TTC549 (cell line): ENCODE measurements at regions not wholly inside any gene's neighbourhood (a gene's known extent, or its start where the extent isn't known, plus 50 kb on each side); places are given as distances from the start of the nearest gene placed in this dataset.

Experiments
- FAIRE-seq: peaks from 2 replicates; lab custom pipeline; 2012; peaks lifted over from hg19 to GRCh38; lab: Jason Lieb, UNC

DNA sequence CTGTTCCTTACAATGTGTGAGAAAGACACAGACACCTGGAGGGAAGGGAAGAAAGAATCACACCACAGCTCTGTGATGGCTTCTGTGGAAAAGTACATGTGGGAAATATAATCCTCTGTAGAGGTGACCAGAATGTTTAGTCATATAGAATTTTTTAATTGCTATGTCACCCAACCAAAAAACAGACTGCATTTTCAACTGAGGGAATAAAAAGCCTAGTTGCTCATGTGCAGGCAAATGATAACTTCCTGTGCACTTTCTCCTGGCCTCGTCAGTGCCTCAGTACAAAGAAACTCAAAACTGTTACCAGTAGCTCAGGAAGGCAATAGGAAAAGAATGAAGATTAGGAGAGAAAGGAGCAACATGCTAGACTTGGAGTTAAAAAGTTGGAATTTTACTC, 326.8 kb downstream of the OSR1 start:
- no peak for FAIRE-seq

DNA sequence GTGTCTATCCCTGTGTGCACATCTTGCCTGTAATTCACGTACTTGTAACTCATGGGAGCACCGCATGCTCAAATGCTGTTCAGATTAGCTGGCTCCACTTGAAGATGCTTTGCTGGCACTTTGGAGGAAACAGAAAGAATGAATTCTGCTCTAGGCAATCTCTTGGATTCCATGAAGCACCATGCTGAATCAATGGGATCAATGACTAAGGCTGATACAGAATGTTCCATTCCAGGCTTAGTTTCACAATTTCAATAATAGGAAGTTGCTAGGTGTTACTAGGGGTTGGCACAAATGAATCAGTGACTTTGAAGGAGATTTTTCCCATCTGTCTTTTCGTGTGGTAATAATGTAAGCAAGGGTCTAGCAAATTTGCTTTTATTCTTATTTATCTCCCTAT, 328.8 kb downstream of the OSR1 start:
- no peak for FAIRE-seq

DNA sequence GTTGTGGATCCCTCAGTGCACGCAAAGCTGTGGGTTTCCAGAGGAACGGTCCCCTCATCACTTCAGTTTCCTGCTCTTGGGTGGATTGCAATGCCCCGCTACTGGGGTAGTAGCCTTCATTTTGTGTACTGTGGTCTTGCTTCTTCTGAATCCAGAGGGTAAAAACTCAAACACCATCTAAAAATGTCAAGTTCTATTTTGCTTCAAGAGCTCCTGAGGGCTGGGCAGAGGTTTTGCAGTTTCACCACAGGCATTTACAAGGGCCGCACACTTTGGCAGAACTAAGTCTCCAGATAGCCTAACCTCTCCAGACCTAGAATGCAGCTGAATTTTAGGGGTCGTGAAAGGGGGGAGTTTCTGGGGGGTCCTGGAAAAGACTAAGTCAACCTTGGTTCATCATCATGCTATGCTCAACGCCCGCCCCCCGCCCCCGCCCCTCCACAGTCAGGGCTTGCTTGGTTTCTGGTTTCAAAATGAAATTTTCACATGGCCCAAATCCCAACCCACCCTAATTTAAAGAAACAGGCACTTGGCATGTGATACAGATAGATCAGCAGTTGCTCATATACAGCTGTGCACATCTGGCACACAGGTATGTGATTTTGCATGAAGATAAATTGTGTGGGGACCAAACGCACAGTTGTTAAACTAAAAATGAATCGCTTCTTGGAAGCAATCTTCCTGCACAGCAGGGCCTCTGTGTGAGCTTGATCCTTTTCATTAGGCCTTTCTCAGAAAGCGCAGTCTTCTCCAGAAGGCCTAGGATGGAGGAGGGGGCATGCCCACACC, 329.6 kb downstream of the OSR1 start:
- FAIRE-seq = no peak

DNA sequence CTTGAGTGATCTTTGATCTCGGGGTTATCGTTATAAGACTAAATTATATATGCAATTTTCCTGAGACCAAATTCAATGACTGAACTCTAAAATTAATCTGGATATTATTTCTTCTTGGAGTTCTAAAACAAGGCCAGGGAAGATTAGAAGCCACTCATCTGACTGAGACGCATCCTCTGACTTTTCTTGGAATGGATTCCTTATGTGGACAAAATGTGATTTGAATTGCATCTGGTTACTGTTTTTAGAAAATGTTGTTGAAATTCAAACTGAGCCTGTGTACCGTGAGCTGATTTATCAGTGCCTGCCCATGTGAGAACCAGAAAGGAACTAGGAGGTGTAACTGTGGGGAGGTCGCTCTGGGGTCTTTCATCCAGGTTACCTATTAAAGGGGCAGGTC, 330.8 kb downstream of the OSR1 start:
- no peak for FAIRE-seq

DNA sequence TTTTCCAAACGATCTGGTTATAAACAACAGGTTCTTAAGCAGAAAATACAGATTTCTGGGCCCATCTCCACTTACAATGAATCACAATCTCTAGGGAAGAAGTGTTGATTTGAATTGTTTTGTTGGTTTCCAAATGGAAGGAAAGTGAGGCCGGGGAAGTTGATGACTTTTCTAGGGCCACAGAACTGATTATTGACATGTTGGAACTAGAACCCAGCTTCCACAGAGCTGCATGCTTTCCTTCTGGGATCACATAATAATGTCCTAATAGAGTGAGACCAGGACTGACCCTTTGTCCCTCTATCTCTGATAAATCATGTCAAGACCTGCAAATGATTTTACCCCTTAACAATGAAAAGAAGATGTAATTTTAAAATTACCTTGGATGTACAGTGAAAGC, 332.2 kb downstream of the OSR1 start:
- FAIRE-seq = no peak

DNA sequence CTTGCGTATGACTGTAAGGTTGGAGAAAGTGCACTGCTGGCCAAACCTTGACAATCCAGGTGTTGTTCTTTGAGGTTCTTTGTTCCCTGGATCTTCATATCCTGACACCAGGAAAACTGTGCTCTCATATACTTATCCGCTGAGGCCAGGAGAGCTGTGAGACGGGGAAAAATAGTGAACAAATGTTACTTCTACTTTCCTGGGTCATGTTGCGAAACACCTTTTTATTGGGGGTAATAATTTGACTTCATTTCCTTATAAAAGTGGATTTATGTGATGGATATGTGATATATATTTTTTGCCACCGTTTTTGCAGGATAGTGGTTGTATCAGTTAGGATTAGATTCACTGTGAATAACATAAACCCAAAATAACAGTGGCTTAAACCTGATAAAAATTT, 336.1 kb downstream of the OSR1 start:
- FAIRE-seq = no peak

DNA sequence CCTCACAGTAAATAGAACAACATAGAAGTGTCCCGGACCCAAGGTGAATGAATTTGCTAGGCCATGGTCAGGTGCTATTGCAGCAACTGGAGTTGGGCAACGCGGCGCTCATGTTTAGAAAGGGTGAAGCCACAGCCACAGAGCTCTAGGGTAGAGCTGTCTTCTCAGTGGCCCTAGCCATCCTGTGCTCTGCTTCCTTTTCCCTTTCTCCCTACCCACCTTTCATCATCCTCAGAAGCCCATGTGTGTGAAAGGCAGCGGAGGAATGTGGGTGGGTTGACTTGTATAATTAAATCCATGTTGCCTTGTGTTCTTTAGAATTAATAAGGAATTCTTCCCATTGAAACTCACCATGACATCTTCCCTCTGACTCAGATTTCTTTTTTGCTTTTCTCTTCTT, 336.7 kb downstream of the OSR1 start:
- FAIRE-seq = no peak

DNA sequence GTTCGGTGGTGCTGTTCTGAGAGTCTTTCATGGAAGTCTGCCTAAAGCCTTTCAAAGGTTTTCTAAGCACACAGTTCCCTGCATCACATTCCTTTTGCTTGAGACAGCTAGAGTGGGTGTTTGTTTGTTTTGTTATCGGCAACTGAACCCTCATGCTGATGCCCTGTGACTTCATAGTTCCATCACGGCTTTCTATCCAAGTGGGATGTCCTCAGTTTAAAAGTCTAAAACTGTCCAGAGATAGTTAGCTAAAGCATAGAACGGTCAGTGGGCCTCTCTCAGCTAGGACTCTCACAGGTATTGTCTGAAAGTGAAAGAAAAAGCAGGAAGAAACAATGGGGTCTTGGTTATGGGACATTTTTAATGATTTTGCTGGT, 337.3 kb downstream of the OSR1 start:
- no peak for FAIRE-seq

DNA sequence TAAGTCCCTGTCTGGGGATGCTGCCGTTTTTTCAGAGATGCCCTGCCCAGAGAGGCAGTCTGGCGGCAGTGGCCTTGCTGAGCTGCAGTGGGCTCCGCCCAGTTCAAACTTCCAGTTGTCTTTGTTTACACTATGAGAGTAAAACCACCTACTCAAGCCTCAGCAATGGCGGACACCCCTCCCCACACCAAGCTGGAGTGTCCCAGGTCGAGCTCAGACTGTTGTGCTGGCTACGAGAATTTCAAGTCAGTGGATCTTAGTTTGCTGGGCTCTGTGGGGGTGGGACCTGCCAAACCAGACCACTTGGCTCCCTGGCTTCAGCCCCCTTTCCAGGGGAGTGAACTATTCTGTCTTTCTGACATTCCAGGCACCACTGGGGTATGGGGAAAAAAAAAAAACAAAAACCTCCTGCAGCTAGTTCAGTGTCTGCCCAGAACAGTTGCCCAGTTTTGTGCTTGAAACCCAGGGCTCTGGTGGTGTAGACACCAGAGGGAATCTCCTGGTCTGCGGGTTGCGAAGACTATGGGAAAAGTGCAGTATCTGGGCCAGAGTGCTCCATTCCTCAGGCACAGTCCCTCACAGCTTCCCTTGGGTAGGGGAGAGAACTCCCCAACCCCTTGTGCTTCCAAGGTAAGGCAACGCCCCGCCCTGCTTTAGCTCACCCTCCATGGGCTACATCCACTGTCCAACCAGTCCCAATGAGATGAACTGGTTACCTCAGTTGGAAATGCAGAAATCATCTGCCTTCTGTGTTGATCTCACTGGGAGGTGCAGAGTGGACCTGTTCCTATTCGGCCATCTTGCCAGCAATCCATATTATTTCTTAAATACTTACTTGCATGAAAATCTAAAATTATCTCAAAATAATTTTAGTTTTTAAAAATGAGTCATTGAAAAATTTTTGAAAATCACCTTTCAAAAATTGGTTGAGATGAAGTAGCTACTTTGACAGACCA, 338.0 kb downstream of the OSR1 start:
- no peak for FAIRE-seq

DNA sequence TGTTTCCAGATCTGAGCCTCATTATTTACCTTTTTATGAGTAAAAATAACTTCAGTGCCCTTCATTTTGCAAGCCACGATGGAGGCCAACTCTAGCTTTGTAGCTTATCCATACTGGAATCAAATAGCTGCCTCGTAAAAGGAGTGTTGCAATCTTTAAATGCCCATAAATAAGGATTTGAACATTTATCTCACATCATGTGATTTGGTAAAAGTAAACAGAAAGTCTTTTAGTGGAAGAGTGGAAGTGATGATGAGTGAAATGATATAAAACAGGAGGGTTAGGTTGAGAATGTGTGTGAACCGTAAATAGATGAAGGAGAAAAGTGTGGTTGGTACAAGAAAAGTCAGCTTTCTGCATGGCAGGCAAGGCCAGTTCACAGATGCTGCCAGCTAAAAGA, 348.9 kb downstream of the OSR1 start:
- no peak for FAIRE-seq

DNA sequence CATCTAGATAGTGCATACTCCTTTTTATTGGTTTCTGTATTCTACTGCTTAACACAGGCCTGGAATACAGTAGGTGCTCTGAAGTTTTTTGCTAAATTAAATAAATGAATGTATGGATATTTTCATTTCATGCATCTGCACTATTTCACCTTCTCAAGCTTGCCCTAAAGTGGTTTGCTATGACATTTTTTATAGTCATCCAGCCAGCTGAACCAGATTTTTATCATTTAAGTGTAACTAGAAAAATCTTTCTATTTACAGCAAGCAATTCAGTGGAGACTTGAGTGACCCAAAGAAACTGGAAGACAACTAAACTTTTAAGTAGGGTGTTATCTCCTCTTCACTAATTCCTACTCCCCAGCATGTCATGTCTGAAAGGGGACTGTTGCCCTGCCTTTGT, 354.9 kb downstream of the OSR1 start:
- no peak for FAIRE-seq

DNA sequence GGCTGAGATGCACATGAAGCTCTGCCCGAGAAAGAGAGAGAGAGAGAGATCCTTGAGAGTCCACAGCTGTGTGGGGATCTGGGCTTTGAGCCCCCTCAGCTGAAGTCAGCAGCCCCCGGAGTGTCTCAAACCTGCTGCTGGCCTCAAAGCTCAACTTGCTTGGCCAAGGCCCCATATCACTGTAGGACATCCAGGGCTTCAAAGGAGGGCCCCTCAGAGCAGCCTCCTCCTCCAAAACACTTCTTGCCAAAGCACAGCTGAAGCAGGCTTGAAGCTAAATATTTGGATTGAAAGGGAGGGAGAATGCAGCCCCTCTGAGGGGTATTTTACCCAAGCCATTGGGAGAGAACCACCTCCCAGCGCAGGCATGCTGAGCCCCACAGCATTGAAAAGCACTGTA, 357.6 kb downstream of the OSR1 start:
- no peak for FAIRE-seq

DNA sequence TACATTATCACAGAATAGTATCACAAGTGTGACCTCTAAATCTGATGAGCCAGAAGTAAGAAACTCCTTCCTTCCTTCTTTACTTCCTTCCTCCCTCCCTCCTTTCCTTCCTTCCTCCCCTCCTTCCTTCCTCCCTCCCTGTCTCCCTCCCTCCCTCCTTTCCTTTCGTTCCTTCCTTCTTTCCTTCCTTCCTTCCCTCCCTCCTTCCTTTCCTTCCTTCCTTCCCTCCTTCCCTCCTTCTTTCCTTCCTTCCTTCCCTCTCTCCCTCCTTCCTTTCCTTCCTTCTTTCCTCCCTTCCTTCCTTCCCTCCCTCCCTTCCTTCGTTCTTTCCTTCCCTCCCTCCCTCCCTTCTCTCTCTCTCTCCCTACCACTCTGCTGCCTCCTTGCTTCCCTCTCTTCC, 359.2 kb downstream of the OSR1 start:
- no peak for FAIRE-seq

DNA sequence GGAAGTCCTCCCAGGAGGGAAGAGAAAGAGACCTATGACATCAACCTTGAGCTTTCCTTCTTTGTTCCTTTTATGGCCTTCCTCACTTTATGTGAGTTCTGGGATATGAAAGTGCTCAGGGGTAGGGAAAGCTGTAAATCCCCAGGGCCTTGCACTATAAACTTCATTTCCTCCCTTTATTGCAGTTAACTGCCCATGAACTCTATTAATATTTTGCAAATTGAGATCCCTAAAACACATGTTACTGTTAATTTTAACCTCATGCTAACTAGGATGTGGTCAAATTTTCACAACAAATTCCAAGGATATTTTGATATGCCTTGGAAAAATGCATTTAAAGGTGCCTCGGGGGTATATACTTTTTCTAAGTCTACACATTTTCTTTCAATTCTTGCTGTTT, 359.9 kb downstream of the OSR1 start:
- no peak for FAIRE-seq

DNA sequence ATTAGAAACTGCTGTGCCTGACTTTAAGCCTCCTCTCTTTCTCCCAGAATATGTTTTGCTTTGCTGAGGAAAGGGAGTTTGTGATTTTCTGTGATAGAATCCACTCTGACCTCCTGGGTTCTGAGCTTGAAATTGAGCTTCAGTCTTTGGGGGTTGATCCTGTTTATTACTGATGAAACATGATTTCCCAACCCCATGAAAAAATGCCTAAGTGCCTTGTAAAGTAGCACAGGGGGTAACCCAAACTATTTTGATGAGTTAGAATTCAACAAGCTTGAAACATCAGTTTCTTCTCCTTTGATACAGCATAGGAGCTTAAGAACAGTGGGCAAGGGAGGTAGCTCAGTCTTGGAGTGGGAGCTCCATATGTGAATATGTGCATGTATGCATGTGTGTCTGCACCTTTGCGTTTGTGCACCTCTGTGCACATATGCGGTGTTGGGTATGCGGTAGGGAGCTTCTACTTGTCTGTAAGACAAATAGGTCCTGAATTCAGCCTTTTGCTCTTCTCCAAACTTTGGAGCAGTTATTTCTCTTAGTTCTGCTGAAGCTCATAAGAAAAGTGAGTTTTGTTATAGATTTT, 364.6 kb downstream of the OSR1 start:
- FAIRE-seq = no peak

DNA sequence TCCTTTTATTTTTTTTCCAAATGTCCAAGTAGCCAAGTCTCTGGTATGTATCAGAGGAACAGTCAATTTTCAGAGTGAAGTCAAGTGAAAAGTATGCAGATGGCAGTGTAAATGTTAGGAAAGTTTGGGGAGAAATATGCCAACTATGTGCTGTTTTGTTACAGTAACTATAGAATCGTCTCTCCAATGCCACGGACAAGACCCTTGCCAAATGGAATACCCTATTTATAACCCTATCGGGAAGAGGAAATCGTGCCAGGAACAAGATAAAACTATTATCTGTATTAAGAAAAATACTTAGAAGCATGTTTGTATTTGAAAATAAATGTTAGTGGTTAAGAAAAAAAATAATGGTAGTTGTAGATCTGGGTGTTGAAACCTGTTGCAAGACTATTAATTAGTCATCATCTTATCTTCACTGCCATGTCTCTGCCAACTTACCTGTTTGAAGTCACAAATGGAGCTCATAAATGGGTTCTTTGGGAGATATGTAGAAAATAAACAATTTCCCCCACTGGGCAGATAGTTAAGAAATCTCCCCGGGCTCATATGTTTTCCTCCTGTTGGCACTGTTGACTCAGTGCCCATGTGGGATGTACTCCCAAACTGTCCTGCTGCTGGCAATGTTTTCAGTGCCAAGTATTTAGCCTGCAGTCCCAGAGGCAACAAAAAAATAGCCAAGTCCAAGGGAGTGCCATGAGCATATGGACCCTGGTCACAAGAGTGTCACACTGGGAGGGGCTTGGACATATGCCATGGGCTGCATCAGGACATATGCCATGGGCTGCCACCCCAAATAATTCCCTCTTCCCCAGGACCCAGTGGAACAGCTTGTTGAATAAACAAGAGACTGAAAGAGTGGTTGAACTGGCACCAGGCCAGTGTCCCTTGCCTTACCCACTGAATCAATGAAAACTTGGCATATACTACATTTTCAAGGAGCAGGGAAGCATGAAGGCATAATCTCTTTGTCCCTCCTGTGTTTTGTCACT, 366.9 kb downstream of the OSR1 start:
- FAIRE-seq = no peak

DNA sequence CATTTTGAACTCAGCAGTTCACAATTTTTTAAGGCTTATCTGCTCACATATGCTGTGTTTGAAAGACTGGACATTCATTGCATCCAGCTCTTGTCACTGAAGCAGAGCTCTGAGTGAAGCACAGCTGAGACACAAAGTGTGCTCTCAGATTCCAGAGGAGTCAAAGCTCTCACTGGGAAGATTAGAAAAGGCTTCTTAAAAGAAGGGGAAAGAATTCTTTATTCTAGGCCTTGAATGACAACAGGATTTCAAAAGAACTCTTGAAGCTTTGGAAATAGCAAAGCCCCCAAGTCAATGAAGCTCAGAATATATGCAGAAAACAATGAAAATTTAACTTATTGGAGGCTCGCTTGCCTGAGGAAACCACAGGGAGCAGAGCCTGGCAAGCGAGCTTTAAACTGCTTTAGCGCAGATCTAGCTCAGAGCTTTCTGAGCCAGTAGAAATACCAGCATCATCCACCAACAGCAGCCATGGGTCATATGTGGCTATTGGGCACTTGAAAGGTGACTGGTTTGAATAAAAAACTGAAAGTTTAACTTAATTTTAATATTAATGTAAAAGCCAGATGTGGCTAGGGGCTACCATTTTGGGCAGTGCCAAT, 369.7 kb downstream of the OSR1 start:
- FAIRE-seq = no peak

DNA sequence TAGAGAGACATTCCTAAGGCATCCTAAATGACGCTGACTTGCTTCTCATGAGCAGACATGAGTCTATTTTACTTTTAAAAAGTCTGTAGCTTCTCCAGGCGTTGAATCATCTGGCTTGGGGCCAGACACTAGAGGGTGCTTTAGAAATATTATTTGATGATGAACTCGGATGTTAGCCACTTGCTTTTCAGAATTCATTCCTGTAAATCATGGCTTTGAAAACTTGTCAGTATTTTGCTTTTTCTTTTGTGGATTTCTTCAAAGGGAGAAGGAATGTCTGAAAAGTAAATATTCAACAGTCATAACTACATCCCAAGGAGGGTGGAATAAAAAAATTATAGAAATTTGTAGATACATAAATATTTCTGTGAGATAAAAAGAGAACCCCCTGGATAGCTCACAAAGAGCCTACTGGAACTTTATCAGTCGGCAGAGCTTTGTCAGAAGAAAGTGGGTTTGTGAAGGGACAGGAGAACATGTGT, 370.8 kb downstream of the OSR1 start:
- no peak for FAIRE-seq

DNA sequence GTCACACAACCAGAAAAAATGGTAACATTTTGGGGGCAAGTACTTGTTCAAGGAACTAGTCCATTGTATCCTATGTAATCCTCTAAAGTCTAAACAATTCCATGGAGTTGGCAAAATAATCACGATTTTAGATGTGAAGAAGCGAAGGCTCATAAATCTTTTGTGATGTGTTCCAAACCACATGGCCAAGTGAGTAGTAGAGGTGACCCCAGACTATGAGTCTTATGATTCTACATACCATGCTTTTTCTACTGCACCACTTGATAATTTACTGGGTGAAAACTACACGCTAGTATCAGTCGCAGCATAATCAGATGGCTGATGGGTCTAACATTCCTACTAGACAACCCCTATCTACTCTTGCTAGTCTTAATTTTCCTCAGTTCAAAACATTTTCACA, 371.4 kb downstream of the OSR1 start:
- no peak for FAIRE-seq

DNA sequence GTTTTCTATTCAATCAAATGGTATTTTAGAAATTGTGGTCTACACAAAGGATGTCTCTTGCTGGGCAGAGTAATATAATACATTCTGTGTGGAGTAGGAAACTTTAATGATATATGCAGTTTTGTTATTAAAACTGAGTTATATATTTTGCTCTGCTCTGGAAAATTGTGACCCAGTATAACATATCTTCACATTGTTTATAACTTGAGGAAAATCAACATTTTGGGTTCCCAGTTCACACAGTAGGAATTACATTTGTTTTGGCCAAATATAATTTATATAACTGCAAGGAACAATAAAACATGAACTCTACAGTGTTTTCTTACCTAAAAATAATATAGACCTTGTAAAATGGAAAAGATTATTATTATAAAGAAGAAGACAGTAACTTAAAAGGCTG, 372.4 kb downstream of the OSR1 start:
- FAIRE-seq = no peak

DNA sequence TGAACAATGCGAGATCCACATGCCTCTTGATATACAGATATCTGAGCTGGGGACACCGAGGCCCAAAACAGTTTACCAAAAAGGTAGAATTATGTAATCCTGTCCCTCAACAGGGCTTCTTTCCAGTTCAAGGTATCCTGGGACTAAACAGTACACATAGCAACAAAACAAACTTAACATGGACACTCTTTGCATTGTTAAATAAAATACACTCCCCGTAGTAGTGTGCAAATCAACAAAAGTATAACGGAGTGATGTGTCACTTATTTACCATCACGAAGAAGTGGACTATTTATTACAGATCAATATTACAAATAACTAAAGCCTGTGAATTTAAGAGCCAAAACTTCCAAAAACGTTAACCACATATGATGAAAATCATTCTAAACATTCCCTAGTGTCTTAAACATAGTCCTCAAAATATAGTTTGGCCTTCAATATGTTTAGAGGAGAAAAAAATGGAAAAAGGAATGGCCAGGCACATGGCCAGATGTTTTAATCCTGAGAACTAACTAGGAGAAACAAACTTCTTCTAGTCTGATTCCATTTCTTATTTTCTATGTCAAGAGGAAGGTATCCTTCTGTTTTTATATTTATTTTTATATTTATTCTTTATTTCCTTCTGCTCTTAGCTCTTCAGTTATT, 377.5 kb downstream of the OSR1 start:
- no peak for FAIRE-seq
